Breast epithelium (tissue), 3 donors: ENCODE measurements at regions not wholly inside any gene's neighbourhood (a gene's known extent, or its start where the extent isn't known, plus 50 kb on each side); places are given as distances from the start of the nearest gene placed in this dataset.

Source experiments
- POLR2A ChIP-seq: fragments of 450-650 bp; IDR thresholded peaks from one replicate; pipeline ENCODE4 v1.6.1; 2016; ENCODE audit warnings: antibody characterized with exemption, mild to moderate bottlenecking, moderate library complexity
- TF ChIP-seq, protein P1 (sequence below), 3 donors: fragments of 450-650 bp; IDR thresholded peaks; one replicate each; pipeline ENCODE4 v1.5.1; 2016 to 2017; ENCODE audit warnings: antibody characterized with exemption in 3 of 3, mild to moderate bottlenecking in 3 of 3, moderate library complexity in 3 of 3

DNA sequence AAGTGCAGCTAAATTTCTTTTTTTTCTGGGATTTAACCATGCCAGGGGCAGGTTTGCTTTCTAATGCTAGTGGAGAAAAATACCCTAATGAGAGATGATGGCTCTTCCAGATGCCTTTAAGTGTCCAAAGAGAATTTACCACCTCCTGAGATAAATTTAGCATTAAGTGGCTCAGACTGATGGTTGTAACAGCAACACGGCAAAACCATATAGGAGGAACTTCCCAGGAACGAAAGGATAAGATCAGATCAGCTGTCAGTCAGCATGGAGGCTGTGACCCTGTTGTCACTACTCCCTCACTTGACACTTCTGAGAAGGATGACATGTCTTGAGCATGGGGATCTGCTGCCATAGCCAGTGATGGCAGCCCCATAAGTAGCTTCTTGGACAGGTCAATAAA is 860.0 kb downstream of the QKI start:
- no peak for TF ChIP-seq POLR2A
- TF ChIP-seq, protein P1, sequence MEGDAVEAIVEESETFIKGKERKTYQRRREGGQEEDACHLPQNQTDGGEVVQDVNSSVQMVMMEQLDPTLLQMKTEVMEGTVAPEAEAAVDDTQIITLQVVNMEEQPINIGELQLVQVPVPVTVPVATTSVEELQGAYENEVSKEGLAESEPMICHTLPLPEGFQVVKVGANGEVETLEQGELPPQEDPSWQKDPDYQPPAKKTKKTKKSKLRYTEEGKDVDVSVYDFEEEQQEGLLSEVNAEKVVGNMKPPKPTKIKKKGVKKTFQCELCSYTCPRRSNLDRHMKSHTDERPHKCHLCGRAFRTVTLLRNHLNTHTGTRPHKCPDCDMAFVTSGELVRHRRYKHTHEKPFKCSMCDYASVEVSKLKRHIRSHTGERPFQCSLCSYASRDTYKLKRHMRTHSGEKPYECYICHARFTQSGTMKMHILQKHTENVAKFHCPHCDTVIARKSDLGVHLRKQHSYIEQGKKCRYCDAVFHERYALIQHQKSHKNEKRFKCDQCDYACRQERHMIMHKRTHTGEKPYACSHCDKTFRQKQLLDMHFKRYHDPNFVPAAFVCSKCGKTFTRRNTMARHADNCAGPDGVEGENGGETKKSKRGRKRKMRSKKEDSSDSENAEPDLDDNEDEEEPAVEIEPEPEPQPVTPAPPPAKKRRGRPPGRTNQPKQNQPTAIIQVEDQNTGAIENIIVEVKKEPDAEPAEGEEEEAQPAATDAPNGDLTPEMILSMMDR (IDR thresholded peaks at IDR 0.05): no peak
